ENCODE measurements at regions not wholly inside any gene's neighbourhood (a gene's known extent, or its start where the extent isn't known, plus 50 kb on each side); places are given as distances from the start of the nearest gene placed in this dataset.

- DNase-seq = no peak
Observed at GRCh38 chr14:65187421-65188049, 85.2 kb upstream of the MAX start.

GRCh38 chr14:65190312-65190711 is 88.0 kb upstream of the MAX start:
- no peak for DNase-seq

GRCh38 chr14:65191716-65192115 is 89.4 kb upstream of the MAX start:
- DNase-seq = no peak

- DNase-seq = no peak
Observed at GRCh38 chr14:65192686-65193085, 90.4 kb upstream of the MAX start.

- DNase-seq = no peak
Observed at GRCh38 chr14:65193916-65194590, 91.7 kb upstream of the MAX start.

GRCh38 chr14:65195042-65195719 is 92.9 kb upstream of the MAX start:
- DNase-seq = no peak

- DNase-seq = no peak
Observed at GRCh38 chr14:65198346-65198745, 96.0 kb upstream of the MAX start.

- DNase-seq = no peak
Observed at GRCh38 chr14:65200454-65200853, 98.1 kb upstream of the MAX start.

GRCh38 chr14:65203574-65203973 is 101.3 kb upstream of the MAX start:
- no peak for DNase-seq

GRCh38 chr14:65204056-65204455 is 101.7 kb upstream of the MAX start:
- DNase-seq = no peak

- no peak for DNase-seq
Observed at GRCh38 chr14:65206078-65206447, 103.7 kb upstream of the MAX start.

- DNase-seq = peak; percentile 92
Observed at GRCh38 chr14:65206448-65207096, 104.3 kb upstream of the MAX start.

GRCh38 chr14:65208548-65208947 is 106.2 kb upstream of the MAX start:
- DNase-seq = peak; percentile 86

- DNase-seq = peak; percentile 92
Observed at GRCh38 chr14:65210118-65210821, 108.0 kb upstream of the MAX start.

- peak; percentile 34 for DNase-seq
Observed at GRCh38 chr14:65210822-65211182, 108.5 kb upstream of the MAX start.

GRCh38 chr14:65211341-65211987 is 109.1 kb upstream of the MAX start:
- peak; percentile 67 for DNase-seq

- DNase-seq = no peak
Observed at GRCh38 chr14:65213316-65213715, 111.0 kb upstream of the MAX start.

GRCh38 chr14:65214741-65215140 is 112.4 kb upstream of the MAX start:
- DNase-seq = no peak

- DNase-seq = no peak
Observed at GRCh38 chr14:65219353-65219752, 117.0 kb upstream of the MAX start.

GRCh38 chr14:65222440-65222858 is 120.1 kb upstream of the MAX start:
- peak; percentile 64 for DNase-seq

GRCh38 chr14:65223636-65224035 is 121.3 kb upstream of the MAX start:
- DNase-seq = no peak

GRCh38 chr14:65224799-65225198 is 122.5 kb upstream of the MAX start:
- no peak for DNase-seq
